ENCODE measurements at regions not wholly inside any gene's neighbourhood (a gene's known extent, or its start where the extent isn't known, plus 50 kb on each side); places are given as distances from the start of the nearest gene placed in this dataset.

GRCh38 chr2:88838165-88838635 lies 146.7 kb downstream of the RPIA start:
- no peaks in the 10 kb centered on the region for H3K4me1 Mint-ChIP-seq (ENCODE audit: low read depth)
- H3K36me3 Mint-ChIP-seq (ENCODE audit: low read depth) = no peaks in the 10 kb centered on the region
- H3K9me3 Mint-ChIP-seq = no peaks in the 10 kb centered on the region
- H3K4me3 Mint-ChIP-seq = no peak overlapping the region
- H3K27ac Mint-ChIP-seq = no peak overlapping the region
- TF ChIP-seq, protein P1, sequence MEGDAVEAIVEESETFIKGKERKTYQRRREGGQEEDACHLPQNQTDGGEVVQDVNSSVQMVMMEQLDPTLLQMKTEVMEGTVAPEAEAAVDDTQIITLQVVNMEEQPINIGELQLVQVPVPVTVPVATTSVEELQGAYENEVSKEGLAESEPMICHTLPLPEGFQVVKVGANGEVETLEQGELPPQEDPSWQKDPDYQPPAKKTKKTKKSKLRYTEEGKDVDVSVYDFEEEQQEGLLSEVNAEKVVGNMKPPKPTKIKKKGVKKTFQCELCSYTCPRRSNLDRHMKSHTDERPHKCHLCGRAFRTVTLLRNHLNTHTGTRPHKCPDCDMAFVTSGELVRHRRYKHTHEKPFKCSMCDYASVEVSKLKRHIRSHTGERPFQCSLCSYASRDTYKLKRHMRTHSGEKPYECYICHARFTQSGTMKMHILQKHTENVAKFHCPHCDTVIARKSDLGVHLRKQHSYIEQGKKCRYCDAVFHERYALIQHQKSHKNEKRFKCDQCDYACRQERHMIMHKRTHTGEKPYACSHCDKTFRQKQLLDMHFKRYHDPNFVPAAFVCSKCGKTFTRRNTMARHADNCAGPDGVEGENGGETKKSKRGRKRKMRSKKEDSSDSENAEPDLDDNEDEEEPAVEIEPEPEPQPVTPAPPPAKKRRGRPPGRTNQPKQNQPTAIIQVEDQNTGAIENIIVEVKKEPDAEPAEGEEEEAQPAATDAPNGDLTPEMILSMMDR (IDR thresholded peaks at IDR 0.05) = no peak
- DNase-seq = no peak
- H3K27me3 Mint-ChIP-seq (ENCODE audit: insufficient read depth) = 0 out of 2 replicates have a peak, but pooled peaks cover 3% of the 10 kb centered on the region

DNA sequence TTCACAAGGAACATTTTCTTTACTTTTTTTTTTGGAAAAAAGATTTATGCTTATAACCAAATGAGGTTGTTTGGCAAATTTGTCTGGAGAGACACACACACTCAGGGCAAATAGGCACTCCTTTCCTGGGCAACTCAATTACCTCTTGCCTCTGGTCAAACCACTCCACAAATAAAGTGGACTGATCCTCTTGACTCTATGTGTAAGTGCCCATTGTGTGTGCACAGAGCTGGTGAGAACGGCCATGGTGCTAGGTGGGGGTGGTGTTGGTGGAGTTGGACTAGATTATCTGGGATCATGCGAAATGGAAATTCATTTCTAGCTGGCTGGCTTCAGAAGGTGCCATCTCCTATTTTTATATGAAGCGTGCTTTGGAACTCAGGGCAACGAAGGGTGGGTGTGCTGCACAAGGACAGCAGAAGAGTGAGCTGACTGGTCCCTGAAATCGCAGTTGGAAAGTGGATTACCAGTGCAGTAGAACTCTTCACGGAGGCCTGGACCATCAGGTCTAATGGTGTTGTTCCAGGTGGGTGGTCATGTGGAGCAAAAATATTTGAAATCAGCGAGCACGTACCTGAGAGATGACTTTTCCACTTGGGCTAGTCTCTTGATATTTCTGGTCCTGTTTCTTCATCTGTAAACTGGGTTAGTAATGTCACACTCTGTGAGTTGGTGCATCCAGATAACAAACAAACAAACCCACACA lies 149.9 kb downstream of the RPIA start:
- H3K27ac Mint-ChIP-seq = no peak overlapping the region
- TF ChIP-seq, protein P1 (IDR thresholded peaks at IDR 0.05) = no peak
- no peaks in the 10 kb centered on the region for H3K9me3 Mint-ChIP-seq
- no peak for DNase-seq
- no peak overlapping the region for H3K4me3 Mint-ChIP-seq
- no peaks in the 10 kb centered on the region for H3K36me3 Mint-ChIP-seq (ENCODE audit: low read depth)
- H3K27me3 Mint-ChIP-seq (ENCODE audit: insufficient read depth) = peaks cover 10% of the 10 kb centered on the region
- H3K4me1 Mint-ChIP-seq (ENCODE audit: low read depth) = no peaks in the 10 kb centered on the region

- Mint-ChIP-seq H3K9me3 (no peaks in the 10 kb centered on the region), H3K36me3 (ENCODE audit: low read depth) (no peaks in the 10 kb centered on the region), H3K27me3 (ENCODE audit: insufficient read depth) (peaks cover 10% of the 10 kb centered on the region), H3K27ac (no peak overlapping the region), H3K4me3 (no peak overlapping the region), H3K4me1 (ENCODE audit: low read depth) (no peaks in the 10 kb centered on the region)
- TF ChIP-seq, protein P1 (IDR thresholded peaks at IDR 0.05) = no peak
- DNase-seq = no peak
These were observed 151.4 kb downstream of the RPIA start for GRCh38 chr2:88842656-88843460.

DNA sequence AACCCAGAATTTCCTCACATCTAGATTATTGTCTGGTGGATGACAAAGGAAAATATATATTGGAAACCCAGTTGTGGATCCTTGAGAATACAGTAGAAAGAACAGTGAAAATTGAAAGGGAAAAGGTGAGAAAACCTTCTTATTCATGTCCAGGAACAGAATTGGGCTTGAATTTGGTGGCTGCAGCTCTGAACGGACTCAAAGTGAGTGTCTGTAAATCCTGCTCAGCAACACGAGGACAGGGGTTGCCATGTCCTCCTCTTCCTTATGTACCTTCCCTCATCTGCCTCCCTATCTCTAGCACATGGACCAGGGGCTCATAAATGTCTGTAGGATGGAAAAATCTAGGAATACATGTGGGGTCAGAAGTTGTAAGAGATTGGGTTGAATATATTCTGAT lies 152.2 kb downstream of the RPIA start:
- no peaks in the 10 kb centered on the region for H3K4me1 Mint-ChIP-seq (ENCODE audit: low read depth)

DNA sequence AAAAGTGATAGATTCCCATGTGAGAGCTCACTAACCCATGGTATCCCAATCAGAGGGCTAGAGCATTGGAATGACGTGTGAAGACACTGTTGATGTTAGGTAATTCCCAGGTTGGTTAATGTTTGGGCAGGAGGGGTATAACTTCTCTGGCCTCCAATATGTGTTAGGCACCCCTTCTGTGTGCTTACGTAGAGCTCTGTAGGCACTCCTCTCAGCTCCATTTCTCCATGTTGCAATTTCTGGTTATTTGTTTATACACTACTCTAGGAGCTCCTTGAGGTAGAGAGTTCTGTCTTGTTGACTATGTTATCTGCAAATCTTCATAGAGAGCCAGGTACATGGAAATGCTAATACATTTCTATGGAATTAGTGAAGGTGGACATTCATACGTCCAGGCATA lies 153.5 kb downstream of the RPIA start:
- H3K36me3 Mint-ChIP-seq (ENCODE audit: low read depth) = no peaks in the 10 kb centered on the region
- no peaks in the 10 kb centered on the region for H3K9me3 Mint-ChIP-seq
- peaks cover 10% of the 10 kb centered on the region for H3K27me3 Mint-ChIP-seq (ENCODE audit: insufficient read depth)

More for the DNA sequence above, 152.2 kb downstream of the RPIA start:
- H3K36me3 Mint-ChIP-seq (ENCODE audit: low read depth) = no peaks in the 10 kb centered on the region
- no peak overlapping the region for H3K4me3 Mint-ChIP-seq
- H3K27me3 Mint-ChIP-seq (ENCODE audit: insufficient read depth) = peaks cover 10% of the 10 kb centered on the region
- DNase-seq = no peak
- TF ChIP-seq, protein P1 (IDR thresholded peaks at IDR 0.05) = no peak
- no peak overlapping the region for H3K27ac Mint-ChIP-seq
- H3K9me3 Mint-ChIP-seq = no peaks in the 10 kb centered on the region

More for the DNA sequence above, 153.5 kb downstream of the RPIA start:
- TF ChIP-seq, protein P1 (IDR thresholded peaks at IDR 0.05) = no peak
- Mint-ChIP-seq H3K4me1 (ENCODE audit: low read depth) (no peaks in the 10 kb centered on the region), H3K27ac (no peak overlapping the region), H3K4me3 (no peak overlapping the region)
- DNase-seq = no peak

Measured in HFFc6 (cell line).